ENCODE measurements at regions not wholly inside any gene's neighbourhood (a gene's known extent, or its start where the extent isn't known, plus 50 kb on each side); places are given as distances from the start of the nearest gene placed in this dataset.
A peak's percentile ranks its signal among the peaks of the same experiment; 100 is the strongest.

- DNase-seq (ENCODE audit: low read depth) = no peak
- H3K4me3 ChIP-seq (ENCODE audit: control insufficient read depth, low read depth, low read length) = no peak overlapping the region
- TF ChIP-seq CTCF (conservative IDR thresholded peaks at IDR 0.05; ENCODE audit: control insufficient read depth, insufficient read depth, low read depth, low read length) = no peak
These were observed 56.4 kb upstream of the IRX3 start for GRCh38 chr16:54342966-54343365.

- DNase-seq (ENCODE audit: low read depth) = peak; percentile 17
- no peak for TF ChIP-seq CTCF (conservative IDR thresholded peaks at IDR 0.05; ENCODE audit: control insufficient read depth, insufficient read depth, low read depth, low read length)
- no peak overlapping the region for H3K4me3 ChIP-seq (ENCODE audit: control insufficient read depth, low read depth, low read length)
These were observed 55.5 kb upstream of the IRX3 start for GRCh38 chr16:54341892-54342776.

GRCh38 chr16:54340531-54340930, 53.9 kb upstream of the IRX3 start:
- TF ChIP-seq CTCF (conservative IDR thresholded peaks at IDR 0.05; ENCODE audit: control insufficient read depth, insufficient read depth, low read depth, low read length) = no peak
- no peak for DNase-seq (ENCODE audit: low read depth)
- no peak overlapping the region for H3K4me3 ChIP-seq (ENCODE audit: control insufficient read depth, low read depth, low read length)

- TF ChIP-seq CTCF (conservative IDR thresholded peaks at IDR 0.05; ENCODE audit: control insufficient read depth, insufficient read depth, low read depth, low read length) = no peak
- no peak overlapping the region for H3K4me3 ChIP-seq (ENCODE audit: control insufficient read depth, low read depth, low read length)
- no peak for DNase-seq (ENCODE audit: low read depth)
These were observed 50.1 kb upstream of the IRX3 start for GRCh38 chr16:54336631-54337204.
